NCI-H1694 treated with DMSO at 0.1 percent for 48 hours (cell line): ENCODE measurements at regions not wholly inside any gene's neighbourhood (a gene's known extent, or its start where the extent isn't known, plus 50 kb on each side); places are given as distances from the start of the nearest gene placed in this dataset.
A peak's percentile ranks its signal among the peaks of the same experiment; 100 is the strongest.

Experiments
- DNase-seq: peaks from one replicate; lab custom pipeline; 2025; lab: John Stamatoyannopoulos, UW

DNA sequence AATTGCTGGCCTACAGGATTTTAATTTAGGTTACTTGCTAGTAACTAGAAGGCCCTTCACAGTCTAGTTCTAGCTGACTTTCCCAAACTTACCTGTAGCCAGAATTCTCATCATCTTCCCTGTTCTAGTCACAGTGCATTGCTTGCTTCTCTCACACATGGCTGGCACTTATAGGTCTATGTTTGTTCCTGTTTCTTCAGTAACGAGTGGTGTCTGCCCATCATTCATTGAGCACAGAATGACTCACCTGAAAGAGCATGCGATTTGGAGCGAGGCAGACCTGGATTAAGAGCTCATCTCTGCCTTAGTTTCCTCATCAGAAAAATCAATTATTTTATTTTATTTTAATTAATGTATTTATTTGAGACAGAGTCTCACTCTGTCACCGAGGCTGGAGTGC lies 201.7 kb upstream of the ANK2 start:
- DNase-seq = no peak

DNA sequence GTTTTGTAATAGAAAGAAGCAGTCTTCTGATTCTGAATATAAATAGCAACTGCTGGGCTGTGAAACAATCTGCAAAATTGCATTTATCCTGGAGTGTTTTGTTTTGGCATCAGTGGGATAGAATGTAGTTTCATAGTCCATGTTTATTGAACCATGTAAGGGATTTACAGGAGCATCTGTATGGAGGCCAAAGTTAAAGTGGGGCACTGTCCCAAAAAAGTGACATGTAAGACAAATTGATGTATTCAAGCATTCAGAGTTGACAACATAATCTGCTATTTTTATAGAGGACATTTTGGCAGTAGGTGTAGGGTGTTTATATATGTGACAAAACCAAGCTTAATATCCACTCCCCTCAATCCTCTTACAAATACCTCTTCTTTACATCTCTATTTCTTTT lies 200.5 kb upstream of the ANK2 start:
- DNase-seq = peak; percentile 75

DNA sequence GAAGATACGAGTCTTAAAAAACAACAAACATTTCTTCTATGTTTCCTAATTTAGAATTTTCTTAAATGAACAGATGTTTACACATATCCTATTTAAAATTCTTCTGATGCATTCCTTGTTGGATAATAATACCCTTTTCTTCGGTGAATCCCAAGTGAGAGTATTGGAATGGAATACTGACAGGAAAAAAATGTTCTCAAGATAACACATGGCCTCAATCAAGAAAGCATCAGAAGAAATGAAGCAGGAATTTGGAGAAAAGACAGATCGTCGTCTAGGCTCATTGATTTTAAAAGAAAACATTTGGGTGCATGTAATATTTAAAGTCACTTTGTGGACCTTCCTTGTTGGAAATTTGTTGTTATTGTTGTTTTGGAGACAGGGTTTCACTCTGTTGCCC lies 196.9 kb upstream of the ANK2 start:
- no peak for DNase-seq

DNA sequence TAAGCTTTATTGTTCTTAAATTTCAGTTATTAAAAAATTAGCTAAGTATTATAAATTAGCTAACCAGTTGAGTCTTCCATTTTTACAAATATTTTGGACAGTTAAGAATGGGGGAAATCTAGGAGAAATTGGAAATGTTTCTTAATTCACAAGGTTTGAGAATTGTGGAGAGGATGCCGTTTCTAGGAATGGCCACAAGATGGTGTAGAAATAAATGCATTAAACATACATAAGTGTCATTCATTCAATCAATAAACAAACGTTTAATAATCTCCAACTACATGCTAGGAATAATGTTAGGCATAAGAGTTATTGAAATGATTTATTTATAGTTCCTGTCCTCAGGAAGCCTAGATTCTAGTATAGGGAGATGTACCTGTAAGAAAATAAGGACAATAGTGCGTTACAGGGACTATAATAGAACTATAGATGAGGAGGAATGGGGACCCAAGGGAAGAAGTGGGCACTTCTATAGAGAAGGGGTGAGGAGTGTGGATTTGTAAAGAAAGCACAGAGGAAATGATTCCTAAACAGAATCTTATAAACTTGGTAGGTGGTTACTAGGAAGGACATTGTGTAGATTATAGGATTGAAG lies 195.7 kb upstream of the ANK2 start:
- DNase-seq = peak; percentile 22

DNA sequence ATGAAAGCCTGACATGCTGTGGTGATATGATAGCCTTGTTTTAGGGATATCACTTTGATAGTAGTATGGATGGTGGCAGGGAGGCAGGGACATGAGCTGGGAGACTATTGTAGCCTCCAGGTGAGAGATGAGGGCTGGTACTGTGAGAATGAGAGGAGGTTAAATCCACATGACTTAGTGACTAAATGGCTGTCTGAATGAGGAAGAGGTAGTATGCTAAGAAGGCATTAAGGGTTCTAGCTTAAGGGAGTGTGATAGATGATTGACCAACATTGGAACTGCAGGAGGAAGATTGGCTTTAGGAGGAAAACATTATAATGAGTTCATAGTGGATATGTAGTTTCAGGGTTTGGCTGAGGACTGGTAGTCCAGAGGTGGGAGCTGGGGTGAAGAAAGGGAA lies 195.0 kb upstream of the ANK2 start:
- DNase-seq = no peak

DNA sequence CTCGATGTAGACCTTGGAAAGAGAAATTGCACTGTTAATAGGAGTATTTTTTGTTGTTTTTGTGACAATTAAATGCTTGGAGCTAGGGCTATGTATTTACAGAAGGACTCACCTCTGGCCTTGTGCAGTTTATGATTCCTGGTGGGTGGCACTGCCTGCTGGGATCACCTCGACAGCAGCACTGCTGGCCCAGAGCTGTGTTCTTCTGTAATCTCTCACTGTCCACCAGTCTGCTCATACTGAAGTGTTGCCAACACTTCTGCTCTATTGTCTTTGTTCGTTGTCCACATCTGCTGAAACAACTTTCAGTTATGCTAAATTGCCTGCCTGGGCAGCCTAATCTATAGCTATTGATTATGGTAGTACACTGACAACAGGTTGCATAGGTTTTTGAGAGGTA lies 194.4 kb upstream of the ANK2 start:
- no peak for DNase-seq

DNA sequence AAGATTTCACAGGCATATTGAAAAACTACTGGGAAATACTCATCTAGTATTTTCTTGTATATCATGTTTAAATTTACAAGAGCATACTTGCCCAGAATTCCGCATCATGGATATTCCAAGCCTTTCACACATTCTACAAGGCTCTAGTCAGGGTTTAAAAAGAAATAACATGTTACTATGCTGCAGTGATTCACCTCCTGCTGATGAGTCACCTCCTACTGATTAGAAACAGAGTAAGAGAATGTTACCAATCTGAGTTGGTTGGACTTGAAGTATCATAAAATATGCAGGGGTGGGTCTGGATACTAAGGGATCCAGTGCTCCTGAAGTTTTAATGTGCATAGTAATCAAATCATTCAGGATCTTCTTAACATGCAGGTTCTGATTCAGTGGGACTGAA lies 192.0 kb upstream of the ANK2 start:
- no peak for DNase-seq

DNA sequence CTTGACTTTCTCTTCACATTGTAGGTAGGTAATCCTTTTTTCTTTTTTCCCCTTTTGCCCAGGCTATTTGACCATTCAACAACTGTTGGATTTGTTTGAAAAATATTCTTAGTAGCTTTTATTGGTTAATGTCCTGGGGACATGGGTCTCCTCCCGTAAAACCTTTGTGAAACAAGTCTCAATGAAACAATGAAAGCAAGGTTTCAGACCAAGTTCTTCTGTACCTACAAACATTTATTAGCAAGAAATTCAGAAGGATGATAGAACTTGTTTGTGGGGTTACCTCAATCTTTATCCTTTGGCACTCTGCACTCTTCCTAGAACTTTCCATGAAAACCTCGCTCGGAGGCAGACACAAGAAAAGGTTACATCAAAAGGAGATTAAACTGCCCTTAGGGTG lies 190.7 kb upstream of the ANK2 start:
- DNase-seq = no peak

GRCh38 chr4:112859456-112860184 lies 189.8 kb upstream of the ANK2 start:
- no peak for DNase-seq

DNA sequence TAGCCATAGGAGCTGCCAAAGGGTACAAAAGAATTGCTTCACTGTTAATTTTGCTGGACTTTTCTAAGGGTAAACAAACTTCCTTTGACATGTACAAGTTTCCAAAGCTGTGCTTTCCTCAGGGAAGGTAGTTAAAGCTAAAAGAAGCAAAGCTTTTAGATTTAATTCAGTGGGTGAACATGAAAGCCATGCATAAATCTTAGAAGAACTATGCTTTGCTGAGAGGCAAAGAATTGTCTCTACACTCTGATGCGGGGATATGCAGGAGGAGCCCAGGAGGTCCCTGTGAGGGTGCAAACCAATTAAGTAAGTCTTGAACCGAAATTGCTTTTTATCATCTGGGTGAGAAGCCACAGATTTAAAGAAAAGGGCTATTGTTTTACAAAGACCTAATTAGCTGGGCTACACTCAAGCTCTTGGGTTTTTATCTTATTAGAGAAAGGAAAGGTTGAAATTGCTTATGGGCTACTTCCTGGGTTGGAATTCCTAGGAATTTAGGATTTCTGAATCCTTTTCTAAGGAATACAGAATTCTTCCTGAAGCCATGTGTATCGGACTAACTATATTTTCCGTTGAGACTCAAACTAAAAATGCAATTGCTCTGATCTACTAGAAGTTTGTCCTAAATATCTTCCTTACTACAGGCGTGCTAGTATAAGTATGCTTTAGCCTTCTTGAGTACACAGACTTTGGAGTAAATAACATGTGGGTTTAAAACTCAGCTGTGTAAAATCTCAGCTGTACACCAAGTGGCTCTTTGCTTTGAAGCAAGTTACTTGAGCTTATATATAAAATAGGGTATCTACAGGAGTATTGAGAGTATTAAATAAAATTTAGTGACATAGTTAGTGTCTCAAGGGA lies 188.4 kb upstream of the ANK2 start:
- no peak for DNase-seq

- DNase-seq = no peak
Observed at GRCh38 chr4:112861691-112862674, 187.5 kb upstream of the ANK2 start.

DNA sequence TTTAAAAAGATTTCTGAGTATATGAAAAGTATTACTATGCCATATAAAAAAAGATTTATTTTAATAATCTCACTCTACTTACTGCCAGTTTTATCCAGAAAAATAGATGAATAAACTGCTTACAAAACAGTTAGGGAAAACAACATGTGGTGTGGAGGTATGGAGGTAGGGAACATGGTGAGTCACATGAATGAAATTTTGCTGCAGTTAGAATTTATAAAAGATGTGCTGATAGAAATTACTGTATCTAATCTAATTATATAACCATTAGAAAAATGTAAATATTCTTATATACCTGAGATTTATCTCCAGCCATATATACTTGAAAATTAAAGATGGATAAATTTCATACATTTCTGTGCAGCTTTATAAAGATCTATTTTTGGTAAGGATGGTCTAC lies 184.0 kb upstream of the ANK2 start:
- no peak for DNase-seq

DNA sequence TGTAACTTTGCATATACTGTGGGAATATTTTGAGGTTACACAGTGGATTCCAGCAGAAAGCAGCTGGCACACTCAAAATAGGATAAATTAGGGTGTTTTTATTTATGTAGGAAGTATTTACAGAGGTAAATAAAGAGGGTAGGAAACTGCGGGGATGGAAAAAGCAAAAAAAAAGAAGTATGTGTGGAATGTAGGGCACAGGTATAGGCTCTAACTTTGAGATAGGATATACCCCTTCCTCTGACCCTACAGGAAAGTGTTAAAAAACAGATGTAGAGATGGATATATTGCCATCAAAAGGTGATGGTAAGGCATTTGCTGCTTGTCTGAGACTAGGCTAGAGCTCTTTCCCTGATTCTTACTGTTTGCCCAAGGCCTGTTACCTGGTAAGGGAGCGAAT lies 173.1 kb upstream of the ANK2 start:
- no peak for DNase-seq

DNA sequence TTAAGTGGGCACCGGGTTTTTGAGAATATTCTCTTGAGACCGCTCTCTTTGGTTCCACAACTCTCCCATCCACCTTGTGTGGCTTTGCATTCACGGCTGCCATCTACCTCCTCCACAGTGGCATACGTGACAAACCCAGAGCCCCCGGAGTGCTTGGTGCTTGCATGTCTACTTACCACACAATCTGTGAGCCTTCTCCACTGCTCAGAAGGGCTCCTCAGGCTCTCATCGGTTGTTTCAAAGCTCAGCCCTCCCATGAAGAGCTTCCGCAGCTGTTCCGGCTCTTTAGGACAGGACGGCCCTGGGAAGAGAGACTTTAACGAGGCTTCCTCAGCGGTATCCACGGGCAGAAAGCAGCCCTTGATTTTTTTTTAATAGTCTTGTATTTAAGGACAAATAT lies 167.6 kb upstream of the ANK2 start:
- no peak for DNase-seq

GRCh38 chr4:112882286-112882685 lies 167.2 kb upstream of the ANK2 start:
- no peak for DNase-seq

DNA sequence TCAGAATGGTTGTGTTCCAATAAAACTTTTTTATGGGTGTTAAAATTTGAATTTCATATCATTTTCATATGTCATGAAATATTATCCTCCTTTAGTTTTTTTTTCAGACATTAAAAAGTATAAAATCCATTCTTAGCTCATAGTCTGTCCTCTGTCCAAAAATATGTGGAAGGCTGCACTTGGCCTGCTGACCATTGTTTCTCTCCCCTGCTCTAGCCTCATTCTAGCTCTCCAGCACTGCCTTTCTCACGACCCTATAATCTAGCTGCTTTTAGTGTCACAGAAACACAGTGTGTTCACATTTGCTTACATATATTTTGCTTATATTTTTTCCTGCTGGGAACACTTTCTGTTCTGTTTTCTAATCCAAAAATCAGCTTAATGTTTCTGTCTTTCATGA lies 165.0 kb upstream of the ANK2 start:
- no peak for DNase-seq

GRCh38 chr4:112885897-112886296 lies 163.6 kb upstream of the ANK2 start:
- no peak for DNase-seq

- no peak for DNase-seq
Observed at GRCh38 chr4:112888622-112889021, 160.8 kb upstream of the ANK2 start.

GRCh38 chr4:112889199-112889598 lies 160.3 kb upstream of the ANK2 start:
- no peak for DNase-seq

GRCh38 chr4:112889619-112890527 lies 159.6 kb upstream of the ANK2 start:
- peak; percentile 57 for DNase-seq

GRCh38 chr4:112894480-112894879 lies 155.0 kb upstream of the ANK2 start:
- DNase-seq = no peak
